CD4-positive, CD25-positive, alpha-beta regulatory T cell (primary cell): ENCODE measurements at regions not wholly inside any gene's neighbourhood (a gene's known extent, or its start where the extent isn't known, plus 50 kb on each side); places are given as distances from the start of the nearest gene placed in this dataset.
A peak's percentile ranks its signal among the peaks of the same experiment; 100 is the strongest.

Experiments used
- ATAC-seq, 2 donors: fragments of 150-1000 bp; cut with Tn5 transposase; one replicate each; pipeline ENCODE4 v1.10.0; 2021; ENCODE audit warnings: low read depth in 2 of 2, moderate number of reproducible peaks in 2 of 2, moderate library complexity in 1 of 2
- DNase-seq, 3 donors: peaks; one replicate each; pipeline versions ENCODE4 v3.0.0 to v3.0.0-alpha.2; 2012 to 2022; ENCODE audit warnings: mixed read lengths in 1 of 3
- H3K27ac ChIP-seq: one replicate; pipeline ENCODE4 v1.7.0; 2013; ENCODE audit warnings: mild to moderate bottlenecking, low read length; ENCODE audit not compliant: insufficient read depth, poor library complexity, severe bottlenecking
- H3K27me3 ChIP-seq: one replicate; pipeline ENCODE4 v1.7.0; 2013; ENCODE audit warnings: low read length; ENCODE audit not compliant: control insufficient read depth, insufficient read depth
- H3K36me3 ChIP-seq: one replicate; pipeline ENCODE4 v1.7.0; 2013; ENCODE audit warnings: mild to moderate bottlenecking, low read length, moderate library complexity; ENCODE audit not compliant: control insufficient read depth, insufficient read depth
- H3K4me1 ChIP-seq: 2 replicates; pipeline ENCODE4 v1.7.0; 2013; ENCODE audit warnings: mild to moderate bottlenecking, low read length; ENCODE audit not compliant: insufficient read depth, control insufficient read depth, poor library complexity, severe bottlenecking
- H3K4me3 ChIP-seq: one replicate; pipeline ENCODE4 v1.7.0; 2013; ENCODE audit warnings: low read depth, mild to moderate bottlenecking, low read length, moderate library complexity
- H3K9me3 ChIP-seq, 2 experiments: 1 replicate in 1 of 2; 2 replicates in 1 of 2; pipeline ENCODE4 v1.7.0; 2013; ENCODE audit warnings: low read length in 2 of 2, mild to moderate bottlenecking in 1 of 2, moderate library complexity in 1 of 2; ENCODE audit not compliant: control insufficient read depth in 2 of 2
- H3K27ac Mint-ChIP-seq, 3 donors: one replicate each; pipeline ENCODE4 v1.8.0; 2020 to 2022; ENCODE audit warnings: mild to moderate bottlenecking in 3 of 3, mixed read lengths in 3 of 3, moderate library complexity in 2 of 3
- H3K27me3 Mint-ChIP-seq: one replicate; pipeline ENCODE4 v1.8.0; 2022; ENCODE audit warnings: mild to moderate bottlenecking, mixed read lengths
- H3K36me3 Mint-ChIP-seq: one replicate; pipeline ENCODE4 v1.8.0; 2020; ENCODE audit warnings: mixed read lengths
- H3K4me1 Mint-ChIP-seq, 4 donors: one replicate each; pipeline ENCODE4 v1.8.0; 2020 to 2022; ENCODE audit warnings: mixed read lengths in 4 of 4, mild to moderate bottlenecking in 1 of 4
- H3K4me3 Mint-ChIP-seq, 4 donors: one replicate each; pipeline ENCODE4 v1.8.0; 2020 to 2022; ENCODE audit warnings: mild to moderate bottlenecking in 4 of 4, mixed read lengths in 4 of 4, moderate library complexity in 3 of 4
- H3K9me3 Mint-ChIP-seq, 7 donors: one replicate each; pipeline ENCODE4 v1.8.0; 2020 to 2022; ENCODE audit warnings: mixed read lengths in 7 of 7, mild to moderate bottlenecking in 3 of 7, moderate library complexity in 2 of 7

GRCh38 chr16:73885319-73885718 lies 411.3 kb upstream of the PSMD7 start:
- Mint-ChIP-seq H3K4me3 (no peak overlapping the region), H3K9me3 (no peaks in the 10 kb centered on the region), H3K27ac (no peak overlapping the region), H3K27me3 (peaks cover 10% of the 10 kb centered on the region), H3K36me3 (no peaks in the 10 kb centered on the region), H3K4me1 (no peaks in the 10 kb centered on the region)
- H3K4me1 ChIP-seq, result no peaks in the 10 kb centered on the region
- H3K9me3 ChIP-seq, result no peaks in the 10 kb centered on the region
- no peak overlapping the region for H3K27ac ChIP-seq
- ATAC-seq (no peak), DNase-seq (no peak)
- H3K4me3 ChIP-seq, result no peak overlapping the region
- H3K36me3 ChIP-seq, result no peaks in the 10 kb centered on the region
- no peaks in the 10 kb centered on the region for H3K27me3 ChIP-seq

GRCh38 chr16:73883841-73884240 lies 412.8 kb upstream of the PSMD7 start:
- H3K27me3 Mint-ChIP-seq, result peaks cover 4% of the 10 kb centered on the region
- no peaks in the 10 kb centered on the region for H3K4me1 ChIP-seq
- H3K4me3 Mint-ChIP-seq, result no peak overlapping the region

GRCh38 chr16:73883126-73883525 lies 413.5 kb upstream of the PSMD7 start:
- ATAC-seq (no peak), DNase-seq (no peak)
- Histone ChIP-seq H3K4me3 (no peak overlapping the region), H3K36me3 (no peaks in the 10 kb centered on the region), H3K27me3 (no peaks in the 10 kb centered on the region), H3K9me3 (no peaks in the 10 kb centered on the region), H3K27ac (no peak overlapping the region), H3K4me1 (no peaks in the 10 kb centered on the region)
- Mint-ChIP-seq H3K27ac (no peak overlapping the region), H3K4me1 (no peaks in the 10 kb centered on the region), H3K36me3 (no peaks in the 10 kb centered on the region), H3K27me3 (peaks cover 4% of the 10 kb centered on the region), H3K9me3 (no peaks in the 10 kb centered on the region), H3K4me3 (no peak overlapping the region)

More at GRCh38 chr16:73883841-73884240, 412.8 kb upstream of the PSMD7 start:
- ATAC-seq (no peak), DNase-seq (no peak)
- no peaks in the 10 kb centered on the region for H3K36me3 ChIP-seq
- H3K27ac ChIP-seq, result no peak overlapping the region
- no peaks in the 10 kb centered on the region for H3K9me3 ChIP-seq
- H3K27ac Mint-ChIP-seq, result no peak overlapping the region
- H3K4me3 ChIP-seq, result no peak overlapping the region
- H3K36me3 Mint-ChIP-seq, result no peaks in the 10 kb centered on the region
- H3K27me3 ChIP-seq, result no peaks in the 10 kb centered on the region
- no peaks in the 10 kb centered on the region for H3K4me1 Mint-ChIP-seq
- no peaks in the 10 kb centered on the region for H3K9me3 Mint-ChIP-seq

GRCh38 chr16:73882651-73883050 lies 414.0 kb upstream of the PSMD7 start:
- Mint-ChIP-seq H3K36me3 (no peaks in the 10 kb centered on the region), H3K4me1 (no peaks in the 10 kb centered on the region), H3K4me3 (no peak overlapping the region), H3K9me3 (no peaks in the 10 kb centered on the region), H3K27me3 (peaks cover 4% of the 10 kb centered on the region), H3K27ac (no peak overlapping the region)
- no peak for ATAC-seq
- no peak overlapping the region for H3K4me3 ChIP-seq
- no peak overlapping the region for H3K27ac ChIP-seq
- no peaks in the 10 kb centered on the region for H3K27me3 ChIP-seq
- H3K4me1 ChIP-seq, result no peaks in the 10 kb centered on the region
- no peak for DNase-seq
- H3K9me3 ChIP-seq, result no peaks in the 10 kb centered on the region
- H3K36me3 ChIP-seq, result no peaks in the 10 kb centered on the region

- no peak for DNase-seq
- H3K36me3 Mint-ChIP-seq, result no peaks in the 10 kb centered on the region
- H3K27me3 Mint-ChIP-seq, result peaks cover 4% of the 10 kb centered on the region
- Histone ChIP-seq H3K4me3 (no peak overlapping the region), H3K27ac (no peak overlapping the region), H3K9me3 (no peaks in the 10 kb centered on the region), H3K27me3 (no peaks in the 10 kb centered on the region), H3K4me1 (no peaks in the 10 kb centered on the region), H3K36me3 (no peaks in the 10 kb centered on the region)
- no peaks in the 10 kb centered on the region for H3K9me3 Mint-ChIP-seq
- no peaks in the 10 kb centered on the region for H3K4me1 Mint-ChIP-seq
- H3K4me3 Mint-ChIP-seq, result no peak overlapping the region
- H3K27ac Mint-ChIP-seq, result no peak overlapping the region
- no peak for ATAC-seq
Observed at GRCh38 chr16:73882033-73882432, 414.6 kb upstream of the PSMD7 start.

- Histone ChIP-seq H3K4me1 (no peaks in the 10 kb centered on the region), H3K27me3 (no peaks in the 10 kb centered on the region), H3K27ac (no peak overlapping the region), H3K9me3 (no peaks in the 10 kb centered on the region), H3K4me3 (no peak overlapping the region), H3K36me3 (no peaks in the 10 kb centered on the region)
- DNase-seq, result no peak
- Mint-ChIP-seq H3K36me3 (no peaks in the 10 kb centered on the region), H3K9me3 (no peaks in the 10 kb centered on the region), H3K27me3 (no peaks in the 10 kb centered on the region), H3K4me3 (no peak overlapping the region), H3K4me1 (no peaks in the 10 kb centered on the region), H3K27ac (no peak overlapping the region)
- no peak for ATAC-seq
Observed at GRCh38 chr16:73879621-73880020, 417.0 kb upstream of the PSMD7 start.

GRCh38 chr16:73878611-73879010 lies 418.0 kb upstream of the PSMD7 start:
- H3K27me3 Mint-ChIP-seq, result no peaks in the 10 kb centered on the region
- Histone ChIP-seq H3K27ac (no peak overlapping the region), H3K4me1 (no peaks in the 10 kb centered on the region), H3K4me3 (no peak overlapping the region), H3K27me3 (no peaks in the 10 kb centered on the region), H3K36me3 (no peaks in the 10 kb centered on the region), H3K9me3 (no peaks in the 10 kb centered on the region)
- ATAC-seq (no peak), DNase-seq (peak in 1 of 3 donors; percentile 16)
- H3K4me1 Mint-ChIP-seq, result no peaks in the 10 kb centered on the region
- no peaks in the 10 kb centered on the region for H3K36me3 Mint-ChIP-seq
- no peak overlapping the region for H3K27ac Mint-ChIP-seq
- no peaks in the 10 kb centered on the region for H3K9me3 Mint-ChIP-seq
- H3K4me3 Mint-ChIP-seq, result no peak overlapping the region

GRCh38 chr16:73877150-73877549 lies 419.5 kb upstream of the PSMD7 start:
- H3K4me3 Mint-ChIP-seq, result no peak overlapping the region
- H3K27ac Mint-ChIP-seq, result no peak overlapping the region
- Histone ChIP-seq H3K4me1 (no peaks in the 10 kb centered on the region), H3K27ac (no peak overlapping the region), H3K36me3 (no peaks in the 10 kb centered on the region), H3K27me3 (no peaks in the 10 kb centered on the region), H3K4me3 (no peak overlapping the region), H3K9me3 (no peaks in the 10 kb centered on the region)
- H3K27me3 Mint-ChIP-seq, result no peaks in the 10 kb centered on the region
- no peaks in the 10 kb centered on the region for H3K4me1 Mint-ChIP-seq
- no peak for DNase-seq
- no peaks in the 10 kb centered on the region for H3K9me3 Mint-ChIP-seq
- no peak for ATAC-seq
- H3K36me3 Mint-ChIP-seq, result no peaks in the 10 kb centered on the region
